K562 (cell line): ENCODE measurements at regions not wholly inside any gene's neighbourhood (a gene's known extent, or its start where the extent isn't known, plus 50 kb on each side); places are given as distances from the start of the nearest gene placed in this dataset.
A peak's percentile ranks its signal among the peaks of the same experiment; 100 is the strongest.

Experiments
- BHLHE40 ChIP-seq: IDR thresholded peaks from 2 replicates; pipeline ENCODE4 v1.6.1; 2011; ENCODE audit warnings: low read length, improper control_type of control experiment
- CBX5 ChIP-seq: IDR thresholded peaks from 2 replicates; pipeline ENCODE4 v1.6.1; 2014; ENCODE audit warnings: low read depth, borderline replicate concordance
- DNMT1 ChIP-seq: fragments of 450-650 bp; IDR thresholded peaks from 2 replicates; pipeline ENCODE4 v1.6.1; 2016; ENCODE audit warnings: antibody characterized with exemption, mild to moderate bottlenecking
- HES1 ChIP-seq: fragments of 450-650 bp; IDR thresholded peaks from 2 replicates; pipeline ENCODE4 v1.6.1; 2016; ENCODE audit warnings: low read depth, mild to moderate bottlenecking, moderate library complexity
- HLTF ChIP-seq: fragments of 450-650 bp; IDR thresholded peaks from 2 replicates; pipeline ENCODE4 v1.6.1; 2016
- HOXB6 ChIP-seq: fragments of 250-450 bp; sonication (Bioruptor Pico); IDR thresholded peaks from 2 replicates; pipeline ENCODE4 v1.5.1; 2022; ENCODE audit warnings: mild to moderate bottlenecking, borderline replicate concordance
- KAT7 ChIP-seq: sonication (generic); formaldehyde crosslinking; IDR thresholded peaks from 2 replicates; pipeline ENCODE4 v1.8.0; 2022; ENCODE audit warnings: missing genetic modification reagents, mild to moderate bottlenecking, borderline replicate concordance
- MLX ChIP-seq, 2 experiments: fragments of 450-650 bp in 1 of 2; sonication (generic) in 1 of 2; formaldehyde crosslinking; conservative IDR thresholded peaks; 2 replicates each; pipeline versions ENCODE4 v1.4.0 to v1.8.1; 2020 to 2022; ENCODE audit warnings: mild to moderate bottlenecking in 1 of 2, missing genetic modification reagents in 1 of 2
- MYBL2 ChIP-seq, 2 experiments: fragments of 450-650 bp in 1 of 2; sonication (generic) in 1 of 2; formaldehyde crosslinking in 1 of 2; IDR thresholded peaks; 2 replicates each; pipeline versions ENCODE4 v1.6.1 to v1.8.1; 2017 to 2022; ENCODE audit warnings: borderline replicate concordance in 1 of 2, inconsistent platforms in 1 of 2, low read depth in 1 of 2, mild to moderate bottlenecking in 1 of 2, missing genetic modification reagents in 1 of 2, moderate library complexity in 1 of 2
- NBN ChIP-seq: fragments of 450-650 bp; IDR thresholded peaks from 2 replicates; pipeline ENCODE4 v1.6.1; 2016; ENCODE audit warnings: low read depth, mild to moderate bottlenecking
- PHF21A ChIP-seq: fragments of 450-650 bp; IDR thresholded peaks from 2 replicates; pipeline ENCODE4 v1.6.1; 2017; ENCODE audit warnings: low read depth, borderline replicate concordance
- POLR2G ChIP-seq: fragments of 200-400 bp; formaldehyde crosslinking; IDR thresholded peaks from 2 replicates; pipeline ENCODE4 v1.6.1; 2017; ENCODE audit warnings: low read depth, mild to moderate bottlenecking, antibody characterized with exemption, low read length, moderate library complexity
- PTBP1 ChIP-seq: fragments of 200-400 bp; formaldehyde crosslinking; IDR thresholded peaks from 2 replicates; pipeline ENCODE4 v1.6.1; 2017; ENCODE audit warnings: low read depth, low read length
- SPI1 ChIP-seq: IDR thresholded peaks from 2 replicates; pipeline ENCODE4 v1.6.1; 2011; ENCODE audit warnings: low read depth, low read length, control low read depth, borderline replicate concordance
- TAL1 ChIP-seq: fragments of 450-650 bp; IDR thresholded peaks from 2 replicates; pipeline ENCODE4 v1.6.1; 2016; ENCODE audit warnings: mild to moderate bottlenecking
- TFE3 ChIP-seq: fragments of 450-650 bp; formaldehyde crosslinking; IDR thresholded peaks from 2 replicates; pipeline ENCODE4 v1.4.0; 2020; ENCODE audit warnings: mild to moderate bottlenecking, mixed read lengths
- TOE1 ChIP-seq, 2 experiments: fragments of 450-650 bp in 1 of 2; sonication (generic) in 1 of 2; formaldehyde crosslinking in 1 of 2; IDR thresholded peaks; 2 replicates each; pipeline versions ENCODE4 v1.7.1 to v1.8.0; 2016 to 2022; ENCODE audit warnings: borderline replicate concordance in 2 of 2, mild to moderate bottlenecking in 2 of 2, antibody characterized with exemption in 1 of 2, inconsistent platforms in 1 of 2, low read depth in 1 of 2, missing genetic modification reagents in 1 of 2, moderate library complexity in 1 of 2
- TSC22D4 ChIP-seq: fragments of 450-650 bp; IDR thresholded peaks from 2 replicates; pipeline ENCODE4 v1.6.1; 2016; ENCODE audit warnings: missing genetic modification characterization, missing biosample characterization, control low read depth
- U2AF2 ChIP-seq: fragments of 200-400 bp; formaldehyde crosslinking; optimal IDR thresholded peaks from 2 replicates; pipeline ENCODE3; 2017; ENCODE audit warnings: low read depth, mild to moderate bottlenecking, low read length
- USF1 ChIP-seq: sonication (generic); formaldehyde crosslinking; IDR thresholded peaks from 2 replicates; pipeline ENCODE4 v1.9.0; 2022; ENCODE audit warnings: mild to moderate bottlenecking, missing genetic modification reagents
- ZBTB12 ChIP-seq: fragments of 250-450 bp; sonication (Bioruptor Pico); IDR thresholded peaks from 2 replicates; pipeline ENCODE4 v1.4.0; 2020
- ZNF232 ChIP-seq: sonication (generic); formaldehyde crosslinking; IDR thresholded peaks from 2 replicates; pipeline ENCODE4 v1.8.0; 2022; ENCODE audit warnings: mild to moderate bottlenecking, missing genetic modification reagents
- ZNF717 ChIP-seq: fragments of 250-450 bp; sonication (Bioruptor Pico); IDR thresholded peaks from 2 replicates; pipeline ENCODE4 v1.5.0; 2021

- TF ChIP-seq USF1 (CRISPR knock-in tag) (0 out of 2 replicates have a peak, but pooled peaks have one; percentile 45), PTBP1 (no peak), MLX (CRISPR knock-in tag; conservative IDR thresholded peaks at IDR 0.05) (no peak), SPI1 (no peak), ZNF717 (no peak), DNMT1 (no peak), ZBTB12 (CRISPR knock-in tag) (no peak), MYBL2 (IDR thresholded peaks at IDR 0.05; ENCODE audit: low read depth) (no peak), MYBL2 (CRISPR knock-in tag; IDR thresholded peaks at IDR 0.05; ENCODE audit: borderline replicate concordance) (no peak), ZNF232 (CRISPR knock-in tag) (no peak), TAL1 (no peak), HES1 (no peak), TOE1 (IDR thresholded peaks at IDR 0.05; ENCODE audit: borderline replicate concordance) (peak; percentile 44; the same call in 1 of the 2 replicates), TOE1 (CRISPR knock-in tag; IDR thresholded peaks at IDR 0.05; ENCODE audit: borderline replicate concordance, low read depth) (no peak), NBN (no peak), TFE3 (peak; percentile 84), U2AF2 (no peak), BHLHE40 (no peak), HOXB6 (CRISPR knock-in tag) (no peak), HLTF (no peak), TSC22D4 (tag) (no peak), KAT7 (CRISPR knock-in tag) (no peak), POLR2G (no peak), CBX5 (no peak), PHF21A (no peak)
Observed at GRCh38 chr10:131697476-131698128, 203.2 kb upstream of the PPP2R2D start (continued).
